ENCODE measurements at regions not wholly inside any gene's neighbourhood (a gene's known extent, or its start where the extent isn't known, plus 50 kb on each side); places are given as distances from the start of the nearest gene placed in this dataset.

DNA sequence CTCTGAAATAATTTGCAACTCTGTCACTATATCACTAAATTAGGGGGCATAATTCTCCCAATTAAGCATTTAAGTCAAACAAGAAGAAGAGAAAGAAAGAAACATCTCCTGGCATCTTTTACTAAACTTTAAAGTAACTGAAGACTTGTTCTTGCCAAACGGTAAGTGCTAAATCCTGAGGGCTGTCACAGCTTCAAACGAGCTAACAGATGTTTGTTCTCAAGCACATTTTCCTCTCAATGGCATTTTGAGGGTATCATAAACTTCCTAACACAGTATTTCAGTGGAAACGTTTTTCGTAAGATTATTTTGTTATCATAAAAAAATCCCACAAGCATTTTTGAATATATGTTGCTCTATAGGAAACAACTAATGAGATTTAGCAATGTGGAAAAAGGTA, 169.5 kb upstream of the TAS2R1 start:
- no peaks in the 10 kb centered on the region for H4K20me1 ChIP-seq (ENCODE audit: control insufficient read depth, extremely low read depth, insufficient read depth, low read length)
- H3K4me1 ChIP-seq (ENCODE audit: control insufficient read depth, extremely low read depth, insufficient read depth, low read length): no peaks in the 10 kb centered on the region
- H3K9me1 ChIP-seq (ENCODE audit: control insufficient read depth, extremely low read depth, insufficient read depth, low read length): no peaks in the 10 kb centered on the region
- TF ChIP-seq EZH2 (IDR thresholded peaks at IDR 0.05; ENCODE audit: low read length): no peak
- TF ChIP-seq, protein P1, sequence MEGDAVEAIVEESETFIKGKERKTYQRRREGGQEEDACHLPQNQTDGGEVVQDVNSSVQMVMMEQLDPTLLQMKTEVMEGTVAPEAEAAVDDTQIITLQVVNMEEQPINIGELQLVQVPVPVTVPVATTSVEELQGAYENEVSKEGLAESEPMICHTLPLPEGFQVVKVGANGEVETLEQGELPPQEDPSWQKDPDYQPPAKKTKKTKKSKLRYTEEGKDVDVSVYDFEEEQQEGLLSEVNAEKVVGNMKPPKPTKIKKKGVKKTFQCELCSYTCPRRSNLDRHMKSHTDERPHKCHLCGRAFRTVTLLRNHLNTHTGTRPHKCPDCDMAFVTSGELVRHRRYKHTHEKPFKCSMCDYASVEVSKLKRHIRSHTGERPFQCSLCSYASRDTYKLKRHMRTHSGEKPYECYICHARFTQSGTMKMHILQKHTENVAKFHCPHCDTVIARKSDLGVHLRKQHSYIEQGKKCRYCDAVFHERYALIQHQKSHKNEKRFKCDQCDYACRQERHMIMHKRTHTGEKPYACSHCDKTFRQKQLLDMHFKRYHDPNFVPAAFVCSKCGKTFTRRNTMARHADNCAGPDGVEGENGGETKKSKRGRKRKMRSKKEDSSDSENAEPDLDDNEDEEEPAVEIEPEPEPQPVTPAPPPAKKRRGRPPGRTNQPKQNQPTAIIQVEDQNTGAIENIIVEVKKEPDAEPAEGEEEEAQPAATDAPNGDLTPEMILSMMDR (optimal IDR thresholded peaks at IDR 0.05 in 1 of 3, IDR thresholded peaks at IDR 0.05 in 1 of 3, conservative IDR thresholded peaks at IDR 0.05 in 1 of 3; ENCODE audit: extremely low read depth in 1 of 3, insufficient read depth in 2 of 3, low read length in 3 of 3): no peak
- H3K9me3 ChIP-seq (ENCODE audit: control insufficient read depth, low read depth, low read length): no peaks in the 10 kb centered on the region
- H3K4me2 ChIP-seq (ENCODE audit: control insufficient read depth, extremely low read depth, insufficient read depth, low read depth, low read length): no peak overlapping the region
- H3K79me2 ChIP-seq (ENCODE audit: control insufficient read depth, insufficient read depth, low read length): no peaks in the 10 kb centered on the region
- no peak overlapping the region for H3K9ac ChIP-seq (ENCODE audit: control insufficient read depth, extremely low read depth, insufficient read depth, low read length)
- no peak for DNase-seq (ENCODE audit: low read depth, low spot score)
- no peak overlapping the region for H3K27ac ChIP-seq (ENCODE audit: control insufficient read depth, insufficient read depth, low read length)
- no peak overlapping the region for H2AFZ ChIP-seq (ENCODE audit: control insufficient read depth, low read length)
- no peaks in the 10 kb centered on the region for H3K36me3 ChIP-seq (ENCODE audit: control insufficient read depth in 2 of 2, extremely low read depth in 1 of 2, insufficient read depth in 2 of 2, low read length in 2 of 2)
- no peak for FAIRE-seq
- no peaks in the 10 kb centered on the region for H3K27me3 ChIP-seq (ENCODE audit: control insufficient read depth, extremely low read depth, insufficient read depth, low read length)
- no peak overlapping the region for H3K4me3 ChIP-seq (ENCODE audit: control insufficient read depth in 2 of 3, extremely low read depth in 1 of 3, insufficient read depth in 2 of 3, low read depth in 1 of 3, low read length in 3 of 3)
- dilution Hi-C loops (cut with MboI; ENCODE audit: extremely low pct_ligation_motif_present, low sequenced_read_pairs): no loop called here

DNA sequence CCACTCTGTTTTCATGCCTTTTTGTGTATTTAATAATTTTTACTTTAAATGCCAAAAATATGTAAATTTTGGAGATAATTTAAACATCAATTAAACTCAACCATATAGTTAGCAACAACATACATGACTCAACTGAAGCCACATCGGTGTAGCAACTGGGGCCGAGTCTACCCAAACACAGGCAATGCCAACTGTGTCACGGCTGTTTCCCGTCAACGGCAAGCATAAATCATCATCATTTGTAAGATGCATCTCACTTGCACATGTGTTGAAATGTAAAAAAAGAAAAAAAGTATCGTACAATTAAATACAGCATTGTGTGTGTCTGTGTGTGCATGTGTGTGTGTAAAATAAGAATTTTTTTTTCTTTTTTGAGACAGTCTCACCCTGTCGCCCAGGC, 160.1 kb upstream of the TAS2R1 start:
- Histone ChIP-seq H3K9me1 (ENCODE audit: control insufficient read depth, extremely low read depth, insufficient read depth, low read length) (no peaks in the 10 kb centered on the region), H2AFZ (ENCODE audit: control insufficient read depth, low read length) (no peak overlapping the region), H3K79me2 (ENCODE audit: control insufficient read depth, insufficient read depth, low read length) (no peaks in the 10 kb centered on the region), H3K27me3 (ENCODE audit: control insufficient read depth, extremely low read depth, insufficient read depth, low read length) (no peaks in the 10 kb centered on the region), H3K4me3 (ENCODE audit: control insufficient read depth in 2 of 3, extremely low read depth in 1 of 3, insufficient read depth in 2 of 3, low read depth in 1 of 3, low read length in 3 of 3) (no peak overlapping the region), H4K20me1 (ENCODE audit: control insufficient read depth, extremely low read depth, insufficient read depth, low read length) (no peaks in the 10 kb centered on the region), H3K27ac (ENCODE audit: control insufficient read depth, insufficient read depth, low read length) (no peak overlapping the region), H3K9ac (ENCODE audit: control insufficient read depth, extremely low read depth, insufficient read depth, low read length) (no peak overlapping the region), H3K4me1 (ENCODE audit: control insufficient read depth, extremely low read depth, insufficient read depth, low read length) (no peaks in the 10 kb centered on the region), H3K9me3 (ENCODE audit: control insufficient read depth, low read depth, low read length) (no peaks in the 10 kb centered on the region), H3K36me3 (ENCODE audit: control insufficient read depth in 2 of 2, extremely low read depth in 1 of 2, insufficient read depth in 2 of 2, low read length in 2 of 2) (no peaks in the 10 kb centered on the region), H3K4me2 (ENCODE audit: control insufficient read depth, extremely low read depth, insufficient read depth, low read depth, low read length) (no peak overlapping the region)
- DNase-seq (ENCODE audit: low read depth, low spot score): no peak
- FAIRE-seq: no peak
- dilution Hi-C loops (cut with MboI; ENCODE audit: extremely low pct_ligation_motif_present, low sequenced_read_pairs): no loop called here
- TF ChIP-seq, protein P1 (optimal IDR thresholded peaks at IDR 0.05 in 1 of 3, IDR thresholded peaks at IDR 0.05 in 1 of 3, conservative IDR thresholded peaks at IDR 0.05 in 1 of 3; ENCODE audit: extremely low read depth in 1 of 3, insufficient read depth in 2 of 3, low read length in 3 of 3): no peak
- no peak for TF ChIP-seq EZH2 (IDR thresholded peaks at IDR 0.05; ENCODE audit: low read length)
